Calu3 (cell line): ENCODE measurements at regions not wholly inside any gene's neighbourhood (a gene's known extent, or its start where the extent isn't known, plus 50 kb on each side); places are given as distances from the start of the nearest gene placed in this dataset.
"Not testable (repeated sequence)": the region's sequence is repeated elsewhere in the genome, so short reads cannot be mapped to it uniquely, and the experiment has no call there.

ENCODE experiments used
- BruUV-seq: library from RNA; stranded (reverse); fragments of 400-500 nt; replicated peaks from 2 replicates; lab custom pipeline; 2021; lab: Mats Ljungman, UMichigan
- CTCF ChIA-PET: fragments of 300-600 bp; sonication (Branson Sonifier 250); formaldehyde crosslinking; loops from one replicate; lab custom pipeline; 2022; ENCODE audit warnings: antibody characterized with exemption; lab: Charles Lee
- DNase-seq: peaks from one replicate; pipeline ENCODE4 v3.0.0; 2022
- H3K27ac Mint-ChIP-seq: one replicate; pipeline ENCODE4 v1.8.0; 2022; ENCODE audit warnings: mixed read lengths; ENCODE audit not compliant: unreplicated experiment
- H3K27me3 Mint-ChIP-seq: one replicate; pipeline ENCODE4 v1.8.0; 2022; ENCODE audit warnings: mixed read lengths; ENCODE audit not compliant: unreplicated experiment
- H3K36me3 Mint-ChIP-seq: one replicate; pipeline ENCODE4 v1.8.0; 2022; ENCODE audit warnings: mild to moderate bottlenecking, moderate library complexity, mixed read lengths; ENCODE audit not compliant: insufficient read depth, unreplicated experiment
- H3K4me1 Mint-ChIP-seq: one replicate; pipeline ENCODE4 v1.8.0; 2022; ENCODE audit warnings: mild to moderate bottlenecking, low read depth, mixed read lengths; ENCODE audit not compliant: unreplicated experiment
- H3K4me3 Mint-ChIP-seq: one replicate; pipeline ENCODE4 v1.8.0; 2022; ENCODE audit warnings: mild to moderate bottlenecking, low read depth, moderate library complexity, mixed read lengths; ENCODE audit not compliant: unreplicated experiment
- H3K9me3 Mint-ChIP-seq: one replicate; pipeline ENCODE4 v1.8.0; 2022; ENCODE audit warnings: low read depth, mixed read lengths; ENCODE audit not compliant: unreplicated experiment
- intact Hi-C: fragments of 100-400 bp; cut with micrococcal nuclease; formaldehyde crosslinking; loops from one replicate; pipeline ENCODE4 v1.10.0; 2022; ENCODE audit not compliant: unreplicated experiment
- TF ChIP-seq, protein P1 (sequence below): fragments of 200-600 bp; IDR thresholded peaks from one replicate; pipeline ENCODE4 v1.8.0; 2022; ENCODE audit warnings: antibody characterized with exemption; ENCODE audit not compliant: unreplicated experiment

DNA sequence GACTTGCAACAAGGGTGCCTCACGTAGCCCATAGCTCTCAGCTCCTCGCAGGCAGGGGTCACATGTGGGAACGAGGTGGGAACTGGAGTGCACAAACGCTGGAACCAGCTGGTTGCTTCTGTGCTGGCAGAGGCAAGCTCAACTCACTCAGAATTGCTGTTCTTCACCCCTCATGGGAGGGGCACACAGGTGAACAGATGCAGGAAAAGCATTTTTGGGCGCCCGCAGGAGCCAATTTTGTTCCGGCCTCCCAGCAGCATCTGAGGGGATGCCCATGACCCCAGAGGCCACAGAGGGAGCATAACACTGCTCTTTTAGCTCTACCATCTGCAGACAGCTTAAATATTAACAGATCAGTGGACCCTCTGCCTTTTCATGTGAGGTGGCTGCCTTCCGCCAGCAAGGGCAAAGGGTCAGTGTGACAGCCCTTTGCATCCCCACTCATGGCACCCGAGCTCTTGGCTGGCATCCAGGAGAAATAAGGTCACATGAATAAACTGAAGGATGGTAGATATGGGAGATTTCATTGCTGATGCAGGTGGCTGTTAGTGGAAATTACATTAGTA, 196.2 kb downstream of the SLCO4C1 start:
- H3K36me3 Mint-ChIP-seq, result no peaks in the 10 kb centered on the region
- H3K27me3 Mint-ChIP-seq, result no peaks in the 10 kb centered on the region
- no TSS peak for BruUV-seq
- H3K27ac Mint-ChIP-seq, result no peak overlapping the region
- H3K4me1 Mint-ChIP-seq, result no peaks in the 10 kb centered on the region
- CTCF ChIA-PET, result no interaction called here
- intact Hi-C loops, result no loop called here
- DNase-seq, result no peak
- no peak overlapping the region for H3K4me3 Mint-ChIP-seq
- TF ChIP-seq, protein P1, sequence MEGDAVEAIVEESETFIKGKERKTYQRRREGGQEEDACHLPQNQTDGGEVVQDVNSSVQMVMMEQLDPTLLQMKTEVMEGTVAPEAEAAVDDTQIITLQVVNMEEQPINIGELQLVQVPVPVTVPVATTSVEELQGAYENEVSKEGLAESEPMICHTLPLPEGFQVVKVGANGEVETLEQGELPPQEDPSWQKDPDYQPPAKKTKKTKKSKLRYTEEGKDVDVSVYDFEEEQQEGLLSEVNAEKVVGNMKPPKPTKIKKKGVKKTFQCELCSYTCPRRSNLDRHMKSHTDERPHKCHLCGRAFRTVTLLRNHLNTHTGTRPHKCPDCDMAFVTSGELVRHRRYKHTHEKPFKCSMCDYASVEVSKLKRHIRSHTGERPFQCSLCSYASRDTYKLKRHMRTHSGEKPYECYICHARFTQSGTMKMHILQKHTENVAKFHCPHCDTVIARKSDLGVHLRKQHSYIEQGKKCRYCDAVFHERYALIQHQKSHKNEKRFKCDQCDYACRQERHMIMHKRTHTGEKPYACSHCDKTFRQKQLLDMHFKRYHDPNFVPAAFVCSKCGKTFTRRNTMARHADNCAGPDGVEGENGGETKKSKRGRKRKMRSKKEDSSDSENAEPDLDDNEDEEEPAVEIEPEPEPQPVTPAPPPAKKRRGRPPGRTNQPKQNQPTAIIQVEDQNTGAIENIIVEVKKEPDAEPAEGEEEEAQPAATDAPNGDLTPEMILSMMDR, result no peak
- H3K9me3 Mint-ChIP-seq, result peaks cover 4% of the 10 kb centered on the region

DNA sequence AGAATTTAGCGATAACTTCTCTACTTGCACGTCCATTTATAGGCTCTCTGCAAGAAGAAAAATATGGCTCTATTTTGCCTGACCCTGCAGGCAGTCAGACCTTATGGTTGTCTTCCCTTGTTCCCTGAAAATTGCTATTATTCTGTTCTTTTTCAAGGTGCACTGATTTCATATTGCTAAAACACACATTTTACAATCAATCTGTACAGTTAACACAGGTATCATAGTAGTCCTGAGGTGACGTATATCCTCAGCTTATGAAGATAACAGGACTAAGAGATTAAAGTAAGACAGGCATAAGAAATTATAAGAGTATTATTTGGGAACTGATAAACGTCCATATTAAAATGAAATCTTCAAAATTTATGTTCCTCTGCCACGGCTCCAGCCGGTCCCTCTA, 197.0 kb downstream of the SLCO4C1 start:
- H3K4me1 Mint-ChIP-seq, CTCF ChIA-PET, DNase-seq, H3K36me3 Mint-ChIP-seq, H3K27me3 Mint-ChIP-seq, BruUV-seq, H3K27ac Mint-ChIP-seq, H3K9me3 Mint-ChIP-seq, H3K4me3 Mint-ChIP-seq, intact Hi-C loops: not testable (repeated sequence)

DNA sequence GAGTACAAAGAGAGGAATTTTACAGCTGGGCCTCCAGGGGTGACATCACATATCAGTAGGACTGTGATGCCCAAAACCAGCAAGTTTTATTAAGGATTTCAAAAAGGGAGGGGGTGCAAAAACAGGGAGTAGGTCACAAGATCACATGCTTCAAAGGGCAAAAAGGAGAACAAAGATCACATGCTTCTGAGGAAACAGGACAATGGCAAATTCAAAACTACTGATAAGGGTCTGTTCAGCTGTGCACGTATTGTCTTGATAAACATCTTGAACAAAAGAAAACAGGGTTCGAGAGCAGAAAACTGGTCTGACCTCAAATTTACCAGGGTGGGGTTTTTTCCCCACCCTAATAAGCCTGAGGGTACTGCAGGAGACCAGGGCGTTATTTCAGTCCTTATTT, 197.5 kb downstream of the SLCO4C1 start:
- H3K9me3 Mint-ChIP-seq, H3K4me1 Mint-ChIP-seq, H3K27ac Mint-ChIP-seq, H3K36me3 Mint-ChIP-seq, H3K4me3 Mint-ChIP-seq, CTCF ChIA-PET, BruUV-seq, intact Hi-C loops, DNase-seq, H3K27me3 Mint-ChIP-seq: not testable (repeated sequence)

DNA sequence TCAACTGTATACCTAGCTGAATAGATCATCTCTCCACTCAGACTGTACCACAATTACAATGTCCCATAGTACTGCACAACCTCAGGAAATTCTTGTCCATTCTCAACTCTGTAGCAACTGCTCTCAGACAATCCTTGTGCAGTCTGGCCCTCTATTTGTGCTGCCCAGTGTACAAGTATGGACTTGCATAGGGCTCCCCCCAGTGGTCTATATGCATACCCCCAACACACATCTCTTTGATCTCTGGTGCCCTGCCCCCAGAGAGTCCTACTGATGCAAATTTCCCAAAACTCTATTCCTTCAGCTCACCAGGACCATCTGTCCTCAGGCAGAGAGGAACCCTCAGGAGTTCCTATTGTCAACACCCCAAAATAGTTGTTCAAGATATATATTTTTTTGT, 205.3 kb downstream of the SLCO4C1 start:
- peak; percentile 69 for DNase-seq
- Mint-ChIP-seq H3K27me3 (no peaks in the 10 kb centered on the region), H3K4me3 (no peak overlapping the region), H3K36me3 (no peaks in the 10 kb centered on the region), H3K4me1 (peaks cover 2% of the 10 kb centered on the region), H3K27ac (no peak overlapping the region), H3K9me3 (no peaks in the 10 kb centered on the region)
- BruUV-seq, result no TSS peak
- TF ChIP-seq, protein P1, result peak; percentile 69
- CTCF ChIA-PET, result interaction anchor here (1.3 to 2.0 kb wide), 2 partner anchors 95 to 148 kb away, joined by 3 to 7 read pairs; no protein-coding TSS in a partner anchor
- intact Hi-C loops, result loop anchor here (1.0 to 5.0 kb wide), 5 partner anchors 62 to 148 kb away; no protein-coding TSS in a partner anchor

DNA sequence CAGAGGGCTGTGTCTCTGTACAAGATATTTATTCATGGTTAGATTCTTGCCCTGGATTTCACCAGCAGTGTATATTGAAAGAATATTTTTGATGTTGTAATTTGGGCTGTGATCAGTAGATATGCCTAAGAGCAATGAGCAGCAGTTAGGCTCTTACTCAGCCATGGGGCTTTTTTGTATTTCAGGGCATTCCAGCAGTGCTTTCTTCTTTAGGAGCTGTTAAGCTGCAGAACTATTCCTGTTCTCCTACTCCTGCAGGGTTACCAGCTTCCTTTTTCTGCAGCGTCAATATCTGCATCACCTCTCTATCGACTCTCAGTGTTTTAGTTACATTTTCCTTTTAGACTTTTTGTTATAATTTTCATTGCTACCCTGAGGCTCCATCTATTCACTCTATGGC, 206.2 kb downstream of the SLCO4C1 start:
- no peak overlapping the region for H3K27ac Mint-ChIP-seq
- TF ChIP-seq, protein P1, result no peak
- no peaks in the 10 kb centered on the region for H3K36me3 Mint-ChIP-seq
- intact Hi-C loops, result loop anchor here (1.0 to 5.0 kb wide), 5 partner anchors 63 to 148 kb away; no protein-coding TSS in a partner anchor
- no peak overlapping the region for H3K4me3 Mint-ChIP-seq
- CTCF ChIA-PET, result interaction anchor here (0.5 to 2.0 kb wide), 2 partner anchors 147 to 208 kb away, joined by 5 to 7 read pairs; no protein-coding TSS in a partner anchor
- H3K27me3 Mint-ChIP-seq, result no peaks in the 10 kb centered on the region
- DNase-seq, result no peak
- BruUV-seq, result no TSS peak
- peaks cover 11% of the 10 kb centered on the region for H3K4me1 Mint-ChIP-seq
- no peaks in the 10 kb centered on the region for H3K9me3 Mint-ChIP-seq
